ENCODE measurements at regions not wholly inside any gene's neighbourhood (a gene's known extent, or its start where the extent isn't known, plus 50 kb on each side); places are given as distances from the start of the nearest gene placed in this dataset.

GRCh38 chr2:8590938-8591337 lies 90.9 kb upstream of the ID2 start:
- TF ChIP-seq CTCF (IDR thresholded peaks at IDR 0.05 in 4 of 5, conservative IDR thresholded peaks at IDR 0.05 in 1 of 5) (no peak), POLR2A (IDR thresholded peaks at IDR 0.05) (no peak)
